GM23248 (cell line): ENCODE measurements at regions not wholly inside any gene's neighbourhood (a gene's known extent, or its start where the extent isn't known, plus 50 kb on each side); places are given as distances from the start of the nearest gene placed in this dataset. TPM values are rescaled to one million over a fixed set of nuclear protein-coding genes. Genes with fewer than 3 reads are reported as not detected.
A peak's percentile ranks its signal among the peaks of the same experiment; 100 is the strongest.
"Not testable (repeated sequence)": the region's sequence is repeated elsewhere in the genome, so short reads cannot be mapped to it uniquely, and the experiment has no call there.

Experiments used
- DNase-seq: peaks from one replicate; pipeline ENCODE4 v3.0.0-alpha.2; 2015
- H2AFZ ChIP-seq: fragments of 200-600 bp; sonication (generic); 2 replicates; pipeline ENCODE4 v1.6.1; 2016; ENCODE audit warnings: antibody characterized with exemption
- H3F3A ChIP-seq: fragments of 200-600 bp; sonication (generic); 2 replicates; pipeline ENCODE4 v1.6.1; 2016; ENCODE audit warnings: mild to moderate bottlenecking, antibody characterized with exemption, mixed run types; ENCODE audit not compliant: insufficient read depth
- H3K27ac ChIP-seq: fragments of 200-600 bp; sonication (generic); 2 replicates; pipeline ENCODE4 v1.5.1; 2016; ENCODE audit warnings: mild to moderate bottlenecking
- H3K27me3 ChIP-seq: fragments of 200-600 bp; sonication (generic); replicated peaks from 2 replicates; pipeline ENCODE4 v1.6.1; 2016; ENCODE audit warnings: mild to moderate bottlenecking; ENCODE audit not compliant: insufficient read depth
- H3K36me3 ChIP-seq: fragments of 200-600 bp; sonication (generic); 2 replicates; pipeline ENCODE4 v1.6.1; 2016; ENCODE audit warnings: low read depth, mild to moderate bottlenecking
- H3K4me1 ChIP-seq: fragments of 200-600 bp; sonication (generic); 2 replicates; pipeline ENCODE4 v1.6.1; 2016; ENCODE audit warnings: mild to moderate bottlenecking; ENCODE audit not compliant: insufficient read depth
- H3K4me2 ChIP-seq: fragments of 200-600 bp; sonication (generic); one replicate; pipeline ENCODE4 v1.6.1; 2016; ENCODE audit warnings: mild to moderate bottlenecking; ENCODE audit not compliant: unreplicated experiment
- H3K4me3 ChIP-seq: fragments of 200-600 bp; sonication (generic); 2 replicates; pipeline ENCODE4 v1.5.1; 2016; ENCODE audit warnings: mild to moderate bottlenecking
- H3K79me2 ChIP-seq: fragments of 200-600 bp; sonication (generic); 2 replicates; pipeline ENCODE4 v1.6.1; 2016; ENCODE audit warnings: mild to moderate bottlenecking; ENCODE audit not compliant: insufficient read depth
- H3K9ac ChIP-seq: fragments of 200-600 bp; sonication (generic); 2 replicates; pipeline ENCODE4 v1.6.1; 2016; ENCODE audit warnings: mild to moderate bottlenecking
- H3K9me2 ChIP-seq: fragments of 200-600 bp; sonication (generic); 2 replicates; pipeline ENCODE4 v1.6.1; 2016; ENCODE audit warnings: mixed run types, mild to moderate bottlenecking, moderate library complexity; ENCODE audit not compliant: insufficient read depth
- H3K9me3 ChIP-seq: fragments of 200-600 bp; sonication (generic); one replicate; pipeline ENCODE4 v1.6.1; 2017; ENCODE audit warnings: low read depth
- H4K20me1 ChIP-seq: fragments of 200-600 bp; sonication (generic); 2 replicates; pipeline ENCODE4 v1.6.0; 2016; ENCODE audit not compliant: insufficient read depth
- WGBS, 2 experiments: methylation state at CpG; one replicate each; pipeline ENCODE4 v1.1.6; 2015 to 2017; ENCODE audit warnings: low lambda C conversion rate in 2 of 2, low coverage in 1 of 2; ENCODE audit errors: missing lambda C conversion rate in 2 of 2; 5-methylcytosine and 5-hydroxymethylcytosine counted together
- in situ Hi-C: fragments of 300-500 bp; cut with MboI; formaldehyde crosslinking; loops from 2 replicates; pipeline ENCODE4 v1.15.0; 2020
- microRNA-seq: library from miRNA; unstranded; fragments of <30 nt; microRNA quantifications from one replicate; pipeline ENCODE4, GENCODE V29; 2016; ENCODE audit warnings: borderline number of aligned reads
- small RNA-seq: library from RNA; depleted of rRNA; stranded (forward); fragments of <200 nt; gene quantifications from one replicate; pipeline ENCODE3, GENCODE V24; 2014; ENCODE audit warnings: low read depth, low replicate concordance

DNA sequence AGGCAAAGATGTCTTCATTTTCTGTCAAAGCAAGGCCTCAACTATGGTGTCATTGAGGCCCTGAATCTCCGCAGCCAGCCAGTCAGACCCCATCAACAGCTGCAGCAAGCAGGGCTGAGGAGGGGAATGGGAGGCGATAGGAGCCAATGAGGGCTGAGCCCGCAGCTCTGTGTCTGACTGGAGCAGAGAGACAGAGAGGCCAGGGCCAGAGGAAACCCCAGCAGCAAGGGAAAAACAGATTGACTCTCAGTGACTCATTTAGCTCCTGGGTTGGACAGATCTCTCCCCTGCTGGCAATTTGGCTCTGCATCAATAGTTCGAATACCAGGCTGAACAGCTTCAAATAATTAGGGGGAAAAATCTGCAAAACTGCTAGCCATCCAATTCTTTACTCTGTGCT, 67.1 kb upstream of the NBPF11 start:
- DNase-seq, H3K9me2 ChIP-seq, H3K4me2 ChIP-seq, H3K4me3 ChIP-seq, H3K79me2 ChIP-seq, H4K20me1 ChIP-seq, H3K4me1 ChIP-seq, H3K9ac ChIP-seq, H3K9me3 ChIP-seq, H2AFZ ChIP-seq, H3K36me3 ChIP-seq, in situ Hi-C loops, H3K27ac ChIP-seq, H3K27me3 ChIP-seq, H3F3A ChIP-seq: not testable (repeated sequence)
- no CpG with 5 or more reads among the region's 4 CpGs for WGBS, 2 experiments

DNA sequence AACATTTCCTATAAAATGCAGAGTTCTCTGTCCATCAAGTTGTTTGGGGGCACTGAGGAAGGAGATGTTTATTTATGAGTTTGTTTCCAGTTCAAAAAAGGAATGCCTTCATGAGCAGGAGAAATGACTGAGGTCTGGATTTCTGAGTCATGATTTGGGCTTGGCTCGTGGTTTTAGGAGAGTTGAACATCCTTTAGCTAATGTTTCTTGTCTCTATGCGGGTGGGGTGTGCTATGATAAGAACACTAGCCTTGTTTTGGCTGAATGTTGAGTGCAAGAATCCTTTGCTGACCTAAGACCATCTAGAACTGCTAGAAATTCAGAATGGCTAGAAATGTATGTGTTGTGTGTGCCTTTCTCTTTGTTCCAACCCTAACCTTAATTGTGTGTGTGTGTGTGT, 59.1 kb upstream of the NBPF11 start:
- H3K4me2 ChIP-seq, H3K79me2 ChIP-seq, H3K9me3 ChIP-seq, H3K4me3 ChIP-seq, H3K27ac ChIP-seq, H3F3A ChIP-seq, H4K20me1 ChIP-seq, H3K4me1 ChIP-seq, H3K9me2 ChIP-seq, H3K27me3 ChIP-seq, DNase-seq, H2AFZ ChIP-seq, H3K9ac ChIP-seq, H3K36me3 ChIP-seq, in situ Hi-C loops: not testable (repeated sequence)
- no CpG with 5 or more reads among the region's 2 CpGs for WGBS, 2 experiments

DNA sequence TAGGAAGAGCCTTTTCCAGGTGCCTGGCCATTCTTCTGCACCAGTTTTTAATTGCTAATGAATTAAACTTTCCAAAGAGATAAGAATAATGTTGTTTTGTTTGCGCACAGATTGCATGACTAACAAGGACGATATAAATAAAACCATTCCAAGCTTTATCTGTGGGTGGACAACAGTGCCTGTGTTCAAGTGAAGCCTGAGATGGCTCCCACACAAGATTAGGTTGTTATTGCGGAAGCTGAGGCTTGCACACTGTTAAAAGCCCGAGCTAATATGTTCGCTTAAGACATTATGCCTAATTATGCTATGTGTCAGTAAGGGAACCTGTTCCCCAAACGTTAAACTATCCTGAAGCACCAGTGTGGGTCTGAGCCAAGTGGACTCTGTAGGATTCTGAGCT, 58.5 kb upstream of the NBPF11 start:
- in situ Hi-C loops, H2AFZ ChIP-seq: not testable (repeated sequence)

DNA sequence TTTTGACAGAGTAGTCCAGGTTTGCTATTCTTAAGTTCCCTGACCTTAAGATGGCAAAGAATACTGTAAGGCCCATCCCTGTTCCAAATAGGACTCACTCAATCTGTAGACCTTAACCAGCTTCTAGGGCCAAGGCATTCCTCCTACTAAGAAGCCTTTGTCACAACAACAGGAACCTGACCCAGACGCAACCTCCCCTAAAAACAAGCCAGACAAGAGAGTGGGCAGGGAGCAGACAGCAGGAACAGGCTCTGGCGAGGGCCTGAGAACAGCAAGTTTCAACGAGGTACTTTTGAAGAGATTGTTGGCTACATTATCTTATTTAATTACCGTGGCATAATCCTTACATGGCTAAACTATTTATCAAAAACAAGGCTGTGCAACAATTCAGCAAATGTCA, 58.1 kb upstream of the NBPF11 start:
- H3K4me1 ChIP-seq, H3K27me3 ChIP-seq, H3K4me3 ChIP-seq, H3K9me2 ChIP-seq, in situ Hi-C loops, H3K4me2 ChIP-seq, DNase-seq, H4K20me1 ChIP-seq, H2AFZ ChIP-seq, H3K36me3 ChIP-seq, H3K9ac ChIP-seq, H3K27ac ChIP-seq, H3K9me3 ChIP-seq, H3F3A ChIP-seq, H3K79me2 ChIP-seq: not testable (repeated sequence)
- WGBS, 2 experiments: no CpG with 5 or more reads among the region's 4 CpGs

More for the DNA sequence above, 58.5 kb upstream of the NBPF11 start:
- H3K36me3 ChIP-seq, H3K27ac ChIP-seq, H3F3A ChIP-seq, H3K4me2 ChIP-seq, H3K4me3 ChIP-seq, H3K9me2 ChIP-seq, H3K27me3 ChIP-seq, H3K9ac ChIP-seq, H3K9me3 ChIP-seq, DNase-seq, H3K79me2 ChIP-seq, H4K20me1 ChIP-seq, H3K4me1 ChIP-seq: not testable (repeated sequence)
- WGBS, 2 experiments: no CpG with 5 or more reads among the region's 6 CpGs

DNA sequence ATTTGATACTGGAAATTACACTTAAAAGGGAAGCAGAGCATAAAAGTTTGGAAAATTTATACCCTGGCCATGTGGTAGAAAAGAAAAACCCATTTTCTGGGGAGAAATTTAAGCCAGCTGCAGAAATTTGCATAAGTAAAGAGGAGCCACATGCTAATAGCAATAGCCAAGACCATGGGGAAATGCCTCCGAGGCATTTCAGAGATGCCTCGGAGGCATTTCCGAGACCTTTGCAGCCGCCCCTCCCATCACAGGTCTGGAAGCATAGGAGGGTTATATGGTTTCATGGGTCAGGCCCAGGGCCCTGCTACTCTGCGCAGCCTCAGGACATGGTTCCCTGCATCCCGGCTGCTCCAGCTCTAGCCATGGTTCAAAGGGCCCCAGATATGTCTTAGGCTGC, 49.9 kb upstream of the NBPF11 start:
- H3K4me1 ChIP-seq, H3K79me2 ChIP-seq, H3K27ac ChIP-seq, H3K36me3 ChIP-seq, in situ Hi-C loops, H3K9me2 ChIP-seq, H4K20me1 ChIP-seq, DNase-seq, H3K27me3 ChIP-seq, H3K9ac ChIP-seq, H3K4me3 ChIP-seq, H2AFZ ChIP-seq, H3K9me3 ChIP-seq, H3K4me2 ChIP-seq, H3F3A ChIP-seq: not testable (repeated sequence)
- WGBS, 2 experiments: no CpG with 5 or more reads among the region's 6 CpGs

Small RNA genes in the stretch of these regions (microRNA-seq; reads per million reads assigned to microRNA genes)
- not detected for gene MIR5087
- gene MIR6077: not detected

Small RNA genes in the stretch of these regions (small RNA-seq; reads per million reads assigned to genes)
- gene AC239809.1 (not detected), gene MIR6077 (not detected), gene RF00019 (not detected), gene RNU1-120P (not detected), gene RNU1-122P (not detected), gene RNU1-13P (1.7 reads per million, percentile 60 among the genes with 10 or more reads in this experiment), gene RNVU1-1 (3.2 reads per million, percentile 73 among the genes with 10 or more reads in this experiment), gene RNVU1-2 (not detected), gene RNVU1-3 (0.31 reads per million)
